Mucosa of descending colon (tissue), 3 donors: ENCODE measurements at regions not wholly inside any gene's neighbourhood (a gene's known extent, or its start where the extent isn't known, plus 50 kb on each side); places are given as distances from the start of the nearest gene placed in this dataset.

Experiments used
- ATAC-seq: fragments of 200-7000 bp; cut with Tn5 transposase; one replicate; pipeline ENCODE4 v1.9.1; 2020; ENCODE audit warnings: mild to moderate bottlenecking, moderate library complexity
- DNase-seq, 3 donors: peaks; one replicate each; pipeline ENCODE4 v3.0.0-alpha.2; 2020
- H3K36me3 ChIP-seq: fragments of 200-600 bp; one replicate; pipeline ENCODE4 v1.8.0; 2021; ENCODE audit warnings: low read depth, mild to moderate bottlenecking
- H3K4me1 ChIP-seq: fragments of 200-600 bp; one replicate; pipeline ENCODE4 v1.8.0; 2021; ENCODE audit warnings: low read depth, mild to moderate bottlenecking
- H3K4me3 ChIP-seq: fragments of 200-600 bp; one replicate; pipeline ENCODE4 v1.8.0; 2021; ENCODE audit warnings: mild to moderate bottlenecking
- H3K9me3 ChIP-seq: fragments of 200-600 bp; one replicate; pipeline ENCODE4 v1.8.0; 2021; ENCODE audit warnings: mild to moderate bottlenecking
- intact Hi-C, 2 donors: fragments of 100-400 bp; cut with DNase I in 1 of 2; cut with micrococcal nuclease in 1 of 2; formaldehyde crosslinking; loops; one replicate each; pipeline versions ENCODE4 v1.11.0 to v1.11.1; 2022; cut with DNase I, micrococcal nuclease
- TF ChIP-seq, protein P1 (sequence below): fragments of 200-600 bp; IDR thresholded peaks from one replicate; pipeline ENCODE4 v1.8.0; 2022; ENCODE audit warnings: antibody characterized with exemption, mild to moderate bottlenecking
- donor health status: DM: no; HTN: no; CAD: no; lungs with moderate emphysema.
- donor health status: DM: no; HTN: no; CAD: no.
- donor health status: DM: no; HTN: yes; CAD: no.

DNA sequence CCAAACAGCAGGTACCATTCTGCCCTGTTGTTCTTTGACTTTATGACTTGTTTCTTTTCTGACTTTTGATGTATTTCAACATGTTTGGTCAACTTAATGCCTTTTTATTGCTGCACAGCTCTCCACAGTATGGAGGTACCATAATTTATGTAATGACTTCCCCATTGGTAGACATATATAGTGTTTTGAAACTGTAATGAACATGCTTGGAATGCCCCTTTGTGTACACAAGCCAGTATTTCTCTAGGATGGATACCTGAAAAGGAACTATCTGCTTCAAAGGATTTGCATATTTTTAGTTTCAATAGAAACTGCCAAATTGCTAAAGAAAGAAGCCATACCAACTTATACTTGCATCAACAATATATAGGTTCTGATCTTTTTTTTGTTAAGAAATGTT lies 66.1 kb downstream of the NOG start:
- no peak for ATAC-seq
- no peak overlapping the region for H3K4me3 ChIP-seq
- no peaks in the 10 kb centered on the region for H3K9me3 ChIP-seq
- H3K4me1 ChIP-seq, result no peaks in the 10 kb centered on the region
- DNase-seq, result no peak
- H3K36me3 ChIP-seq, result no peaks in the 10 kb centered on the region
- intact Hi-C loops, result no loop called here
- TF ChIP-seq, protein P1, sequence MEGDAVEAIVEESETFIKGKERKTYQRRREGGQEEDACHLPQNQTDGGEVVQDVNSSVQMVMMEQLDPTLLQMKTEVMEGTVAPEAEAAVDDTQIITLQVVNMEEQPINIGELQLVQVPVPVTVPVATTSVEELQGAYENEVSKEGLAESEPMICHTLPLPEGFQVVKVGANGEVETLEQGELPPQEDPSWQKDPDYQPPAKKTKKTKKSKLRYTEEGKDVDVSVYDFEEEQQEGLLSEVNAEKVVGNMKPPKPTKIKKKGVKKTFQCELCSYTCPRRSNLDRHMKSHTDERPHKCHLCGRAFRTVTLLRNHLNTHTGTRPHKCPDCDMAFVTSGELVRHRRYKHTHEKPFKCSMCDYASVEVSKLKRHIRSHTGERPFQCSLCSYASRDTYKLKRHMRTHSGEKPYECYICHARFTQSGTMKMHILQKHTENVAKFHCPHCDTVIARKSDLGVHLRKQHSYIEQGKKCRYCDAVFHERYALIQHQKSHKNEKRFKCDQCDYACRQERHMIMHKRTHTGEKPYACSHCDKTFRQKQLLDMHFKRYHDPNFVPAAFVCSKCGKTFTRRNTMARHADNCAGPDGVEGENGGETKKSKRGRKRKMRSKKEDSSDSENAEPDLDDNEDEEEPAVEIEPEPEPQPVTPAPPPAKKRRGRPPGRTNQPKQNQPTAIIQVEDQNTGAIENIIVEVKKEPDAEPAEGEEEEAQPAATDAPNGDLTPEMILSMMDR, result no peak

DNA sequence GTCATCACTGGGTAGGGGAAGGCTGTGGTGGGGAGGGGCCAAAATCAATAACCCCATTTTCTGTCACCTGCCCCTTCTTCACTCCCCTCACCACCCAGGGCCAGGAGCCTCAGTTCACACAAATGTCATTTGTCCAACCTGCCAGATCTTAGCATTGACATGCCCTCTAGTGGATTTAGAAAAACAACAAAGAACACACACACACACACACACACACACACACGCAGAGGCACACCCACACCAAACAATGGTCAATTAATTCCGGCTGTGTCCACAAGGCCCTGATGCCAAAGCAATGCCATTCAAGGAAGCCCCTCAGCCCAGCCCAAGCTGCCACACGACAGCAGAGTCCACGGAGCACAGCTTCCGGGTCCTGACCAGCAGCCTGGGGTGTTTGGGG lies 68.4 kb downstream of the NOG start:
- intact Hi-C loops, result no loop called here

DNA sequence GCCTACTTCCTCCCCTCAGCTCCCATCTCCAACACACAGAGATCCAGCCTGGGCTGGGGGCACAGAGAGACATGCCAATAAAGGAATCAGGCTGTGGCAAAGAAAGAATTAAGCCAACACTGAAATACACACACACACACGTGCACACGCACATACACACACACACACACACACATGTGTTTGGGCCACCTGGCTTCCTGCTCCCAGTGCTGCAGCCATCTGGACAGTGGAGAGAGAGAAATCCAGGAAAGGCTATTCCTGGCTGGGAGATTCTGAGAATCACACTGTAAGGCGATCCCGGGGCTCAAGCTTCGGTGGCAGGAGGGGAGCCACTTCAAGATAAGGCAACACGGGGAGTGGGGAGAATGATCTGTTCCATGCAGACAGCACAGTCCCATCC lies 72.4 kb downstream of the NOG start:
- TF ChIP-seq, protein P1, result no peak
- Histone ChIP-seq H3K9me3 (no peaks in the 10 kb centered on the region), H3K4me3 (no peak overlapping the region), H3K4me1 (no peaks in the 10 kb centered on the region), H3K36me3 (no peaks in the 10 kb centered on the region)
- no peak for ATAC-seq
- DNase-seq, result no peak
- intact Hi-C loops, result no loop called here

More for the DNA sequence above, 68.4 kb downstream of the NOG start:
- DNase-seq, result no peak
- no peaks in the 10 kb centered on the region for H3K4me1 ChIP-seq
- no peaks in the 10 kb centered on the region for H3K9me3 ChIP-seq
- TF ChIP-seq, protein P1, result no peak
- H3K4me3 ChIP-seq, result no peak overlapping the region
- no peaks in the 10 kb centered on the region for H3K36me3 ChIP-seq
- no peak for ATAC-seq

DNA sequence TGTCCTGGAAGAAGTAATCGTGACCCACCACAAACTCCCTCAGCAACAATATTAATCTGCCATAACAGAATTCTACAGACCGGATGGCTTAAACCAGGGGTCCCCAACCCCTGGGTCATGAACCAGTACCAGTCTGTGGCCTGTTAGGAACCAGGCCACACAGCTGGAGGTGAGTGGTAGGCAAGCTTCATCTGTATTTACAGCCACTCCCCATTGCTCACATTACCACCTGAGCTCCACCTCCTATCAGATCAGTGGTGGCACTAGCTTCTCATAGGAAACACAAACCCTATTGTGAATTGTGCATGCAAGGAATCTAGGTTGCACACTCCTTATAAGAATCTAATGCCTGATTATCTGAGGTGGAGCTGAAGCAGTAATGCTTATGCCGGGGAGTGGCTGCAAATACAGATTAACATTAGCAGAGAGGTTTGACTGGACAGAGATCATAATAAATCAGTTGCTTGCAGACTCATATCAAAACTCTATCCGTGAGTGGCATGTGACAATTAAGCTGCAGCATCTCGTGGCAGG lies 74.5 kb downstream of the NOG start:
- Histone ChIP-seq H3K4me3 (no peak overlapping the region), H3K9me3 (no peaks in the 10 kb centered on the region), H3K4me1 (no peaks in the 10 kb centered on the region), H3K36me3 (no peaks in the 10 kb centered on the region)
- intact Hi-C loops, result no loop called here
- ATAC-seq (no peak), DNase-seq (no peak)
- TF ChIP-seq, protein P1, result no peak

- Histone ChIP-seq H3K36me3 (no peaks in the 10 kb centered on the region), H3K9me3 (no peaks in the 10 kb centered on the region), H3K4me1 (no peaks in the 10 kb centered on the region), H3K4me3 (no peak overlapping the region)
- TF ChIP-seq, protein P1, result no peak
- intact Hi-C loops, result no loop called here
- DNase-seq, result no peak
- no peak for ATAC-seq
Observed at GRCh38 chr17:56672195-56672594, 78.7 kb downstream of the NOG start.

GRCh38 chr17:56674401-56674925 lies 81.0 kb downstream of the NOG start:
- intact Hi-C loops, result no loop called here
- Histone ChIP-seq H3K9me3 (no peaks in the 10 kb centered on the region), H3K4me3 (no peak overlapping the region), H3K36me3 (no peaks in the 10 kb centered on the region), H3K4me1 (no peaks in the 10 kb centered on the region)
- DNase-seq, result no peak
- no peak for ATAC-seq
- TF ChIP-seq, protein P1, result no peak
